ENCODE measurements at regions not wholly inside any gene's neighbourhood (a gene's known extent, or its start where the extent isn't known, plus 50 kb on each side); places are given as distances from the start of the nearest gene placed in this dataset.

- TF ChIP-seq CTCF (IDR thresholded peaks at IDR 0.05) = no peak
- TF ChIP-seq POLR2A (IDR thresholded peaks at IDR 0.05; ENCODE audit: low read depth) = no peak
- TF ChIP-seq EP300 (IDR thresholded peaks at IDR 0.05) = no peak
- TF ChIP-seq POLR2AphosphoS5 (IDR thresholded peaks at IDR 0.05) = no peak
These were observed 1331.4 kb downstream of the NSUN3 start for GRCh38 chr3:95394286-95394685.
